GM23248 (cell line): ENCODE measurements at regions not wholly inside any gene's neighbourhood (a gene's known extent, or its start where the extent isn't known, plus 50 kb on each side); places are given as distances from the start of the nearest gene placed in this dataset.
"Not testable (repeated sequence)": the region's sequence is repeated elsewhere in the genome, so short reads cannot be mapped to it uniquely, and the experiment has no call there.

Source experiments
- DNase-seq: peaks from one replicate; pipeline ENCODE4 v3.0.0-alpha.2; 2015
- H2AFZ ChIP-seq: fragments of 200-600 bp; sonication (generic); 2 replicates; pipeline ENCODE4 v1.6.1; 2016; ENCODE audit warnings: antibody characterized with exemption
- H3F3A ChIP-seq: fragments of 200-600 bp; sonication (generic); 2 replicates; pipeline ENCODE4 v1.6.1; 2016; ENCODE audit warnings: mild to moderate bottlenecking, antibody characterized with exemption, mixed run types; ENCODE audit not compliant: insufficient read depth
- H3K27ac ChIP-seq: fragments of 200-600 bp; sonication (generic); 2 replicates; pipeline ENCODE4 v1.5.1; 2016; ENCODE audit warnings: mild to moderate bottlenecking
- H3K27me3 ChIP-seq: fragments of 200-600 bp; sonication (generic); replicated peaks from 2 replicates; pipeline ENCODE4 v1.6.1; 2016; ENCODE audit warnings: mild to moderate bottlenecking; ENCODE audit not compliant: insufficient read depth
- H3K36me3 ChIP-seq: fragments of 200-600 bp; sonication (generic); 2 replicates; pipeline ENCODE4 v1.6.1; 2016; ENCODE audit warnings: low read depth, mild to moderate bottlenecking
- H3K4me1 ChIP-seq: fragments of 200-600 bp; sonication (generic); 2 replicates; pipeline ENCODE4 v1.6.1; 2016; ENCODE audit warnings: mild to moderate bottlenecking; ENCODE audit not compliant: insufficient read depth
- H3K4me2 ChIP-seq: fragments of 200-600 bp; sonication (generic); one replicate; pipeline ENCODE4 v1.6.1; 2016; ENCODE audit warnings: mild to moderate bottlenecking; ENCODE audit not compliant: unreplicated experiment
- H3K4me3 ChIP-seq: fragments of 200-600 bp; sonication (generic); 2 replicates; pipeline ENCODE4 v1.5.1; 2016; ENCODE audit warnings: mild to moderate bottlenecking
- H3K79me2 ChIP-seq: fragments of 200-600 bp; sonication (generic); 2 replicates; pipeline ENCODE4 v1.6.1; 2016; ENCODE audit warnings: mild to moderate bottlenecking; ENCODE audit not compliant: insufficient read depth
- H3K9ac ChIP-seq: fragments of 200-600 bp; sonication (generic); 2 replicates; pipeline ENCODE4 v1.6.1; 2016; ENCODE audit warnings: mild to moderate bottlenecking
- H3K9me2 ChIP-seq: fragments of 200-600 bp; sonication (generic); 2 replicates; pipeline ENCODE4 v1.6.1; 2016; ENCODE audit warnings: mixed run types, mild to moderate bottlenecking, moderate library complexity; ENCODE audit not compliant: insufficient read depth
- H3K9me3 ChIP-seq: fragments of 200-600 bp; sonication (generic); one replicate; pipeline ENCODE4 v1.6.1; 2017; ENCODE audit warnings: low read depth
- H4K20me1 ChIP-seq: fragments of 200-600 bp; sonication (generic); 2 replicates; pipeline ENCODE4 v1.6.0; 2016; ENCODE audit not compliant: insufficient read depth
- EZH2 ChIP-seq: fragments of 200-600 bp; sonication (generic); IDR thresholded peaks from 2 replicates; pipeline ENCODE4 v1.6.1; 2018; ENCODE audit warnings: antibody characterized with exemption, mild to moderate bottlenecking; ENCODE audit not compliant: insufficient read depth, poor library complexity, severe bottlenecking
- EZH2phosphoT487 ChIP-seq: fragments of 200-600 bp; sonication (generic); IDR thresholded peaks from 2 replicates; pipeline ENCODE4 v1.6.1; 2018; ENCODE audit warnings: antibody characterized with exemption, moderate library complexity, mild to moderate bottlenecking, low read depth; ENCODE audit not compliant: insufficient read depth
- WGBS, 2 experiments: methylation state at CpG; one replicate each; pipeline ENCODE4 v1.1.6; 2015 to 2017; ENCODE audit warnings: low lambda C conversion rate in 2 of 2, low coverage in 1 of 2; ENCODE audit errors: missing lambda C conversion rate in 2 of 2; 5-methylcytosine and 5-hydroxymethylcytosine counted together
- in situ Hi-C: fragments of 300-500 bp; cut with MboI; formaldehyde crosslinking; loops from 2 replicates; pipeline ENCODE4 v1.15.0; 2020

DNA sequence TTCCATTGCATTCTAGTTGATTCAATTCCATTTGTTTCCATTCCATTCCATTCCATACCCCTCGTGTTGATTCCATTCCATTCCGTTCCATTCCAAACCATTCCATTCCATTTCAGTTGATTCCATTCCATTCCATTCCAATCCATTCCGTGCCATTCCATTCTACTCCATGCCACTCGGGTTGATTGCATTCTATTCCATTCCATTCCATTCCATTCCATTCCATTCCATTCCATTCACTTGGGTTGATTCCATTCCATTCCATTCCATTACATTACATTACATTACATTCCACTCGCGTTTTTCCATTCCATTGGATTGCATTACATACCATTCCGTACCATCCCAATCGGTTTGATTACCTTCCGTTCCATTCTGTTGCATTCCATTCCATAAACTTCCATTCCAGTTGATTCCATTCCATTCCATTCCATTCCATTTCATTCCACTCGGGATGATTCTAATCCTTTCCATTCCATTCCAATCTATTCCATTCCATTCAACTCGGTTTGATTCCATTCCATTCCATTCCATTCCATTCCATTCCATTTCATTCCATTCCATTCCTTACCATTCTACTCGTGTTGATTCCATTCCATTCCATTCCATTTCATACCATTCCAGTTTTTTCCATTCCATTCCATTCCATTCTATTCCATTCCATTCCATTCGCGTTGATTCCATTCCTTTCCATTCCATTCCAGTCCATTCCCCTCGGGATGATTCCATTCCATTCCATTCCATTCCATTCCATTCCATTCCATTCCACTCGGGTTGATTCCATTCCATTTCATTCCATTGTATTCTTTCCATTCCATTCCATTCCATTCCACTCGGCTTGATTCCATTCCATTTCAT is 1140.4 kb downstream of the RPIA start:
- Histone ChIP-seq H3K36me3 (no peaks in the 10 kb centered on the region), H3K9me2 (peaks cover 5% of the 10 kb centered on the region; the same call in 1 of the 2 replicates), H3K4me2 (no peak overlapping the region), H4K20me1 (no peaks in the 10 kb centered on the region), H3K27me3 (no peaks in the 10 kb centered on the region), H3K9ac (no peak overlapping the region), H2AFZ (no peak overlapping the region), H3F3A (no peaks in the 10 kb centered on the region), H3K9me3 (peaks cover 2% of the 10 kb centered on the region), H3K79me2 (no peaks in the 10 kb centered on the region), H3K4me3 (no peak overlapping the region), H3K27ac (no peak overlapping the region), H3K4me1 (no peaks in the 10 kb centered on the region)
- in situ Hi-C loops: no loop called here
- TF ChIP-seq EZH2 (no peak), EZH2phosphoT487 (no peak)
- no peak for DNase-seq
- WGBS, 2 experiments: 22 to 28% methylated on average over 17 of the region's 17 CpGs

GRCh38 chr2:89833116-89833779 is 1141.8 kb downstream of the RPIA start:
- DNase-seq: no peak
- WGBS, 2 experiments: 17 to 24% methylated on average over 12 of the region's 12 CpGs

DNA sequence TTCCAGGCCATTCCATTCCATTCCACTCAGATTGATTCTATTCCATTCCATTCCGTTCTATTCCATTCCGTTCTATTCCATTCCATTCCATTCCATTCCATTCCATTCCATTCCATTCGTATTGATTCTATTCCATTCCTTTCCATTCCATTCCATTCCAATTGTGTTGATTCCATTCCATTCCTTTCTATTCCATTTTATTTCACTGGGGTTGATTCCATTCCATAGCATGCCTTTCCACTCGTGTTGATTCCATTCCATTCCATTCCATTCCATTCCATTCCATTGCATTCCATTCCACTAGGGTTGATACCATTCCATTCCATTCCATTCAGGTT is 1142.3 kb downstream of the RPIA start:
- H3K79me2 ChIP-seq: no peaks in the 10 kb centered on the region
- H3K9me3 ChIP-seq: peaks cover 2% of the 10 kb centered on the region
- no peak overlapping the region for H3K4me2 ChIP-seq
- no peaks in the 10 kb centered on the region for H3K36me3 ChIP-seq
- H3K4me3 ChIP-seq: no peak overlapping the region
- 11 to 21% methylated on average over 4 of the region's 4 CpGs for WGBS, 2 experiments
- no peak for DNase-seq
- no peak overlapping the region for H3K27ac ChIP-seq
- H3K27me3 ChIP-seq: no peaks in the 10 kb centered on the region
- peaks cover 5% of the 10 kb centered on the region; the same call in 1 of the 2 replicates for H3K9me2 ChIP-seq
- TF ChIP-seq EZH2phosphoT487 (no peak), EZH2 (no peak)
- no peak overlapping the region for H3K9ac ChIP-seq
- no peaks in the 10 kb centered on the region for H3K4me1 ChIP-seq
- in situ Hi-C loops: no loop called here
- H4K20me1 ChIP-seq: no peaks in the 10 kb centered on the region
- no peak overlapping the region for H2AFZ ChIP-seq
- no peaks in the 10 kb centered on the region for H3F3A ChIP-seq

More at GRCh38 chr2:89833116-89833779, 1141.8 kb downstream of the RPIA start:
- H3K4me2 ChIP-seq: no peak overlapping the region
- H3K9ac ChIP-seq: no peak overlapping the region
- H4K20me1 ChIP-seq: no peaks in the 10 kb centered on the region
- no peak for TF ChIP-seq EZH2
- no peak for TF ChIP-seq EZH2phosphoT487
- in situ Hi-C loops: no loop called here
- peaks cover 5% of the 10 kb centered on the region; the same call in 1 of the 2 replicates for H3K9me2 ChIP-seq
- no peaks in the 10 kb centered on the region for H3F3A ChIP-seq
- H3K79me2 ChIP-seq: no peaks in the 10 kb centered on the region
- H3K4me3 ChIP-seq: no peak overlapping the region
- H2AFZ ChIP-seq: no peak overlapping the region
- H3K36me3 ChIP-seq: no peaks in the 10 kb centered on the region
- peaks cover 2% of the 10 kb centered on the region for H3K9me3 ChIP-seq
- H3K4me1 ChIP-seq: no peaks in the 10 kb centered on the region
- no peak overlapping the region for H3K27ac ChIP-seq
- H3K27me3 ChIP-seq: no peaks in the 10 kb centered on the region

DNA sequence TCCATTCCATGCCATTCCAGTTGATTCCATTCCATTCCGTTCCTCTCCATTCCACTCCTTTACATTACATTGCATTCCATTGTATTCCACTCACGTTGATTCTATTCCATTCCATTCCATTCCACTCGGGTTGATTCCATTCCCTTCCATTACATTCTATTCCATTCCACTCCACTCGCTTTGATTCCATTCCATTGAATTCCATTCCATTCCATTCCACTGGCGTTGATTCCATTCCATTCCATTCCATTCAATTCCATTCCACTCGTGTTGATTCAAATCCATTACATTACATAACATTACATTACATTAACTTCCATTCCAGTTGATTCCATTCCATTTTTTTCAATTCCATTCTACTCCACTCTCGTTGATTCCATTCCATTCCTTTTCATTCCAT is 1142.8 kb downstream of the RPIA start:
- Histone ChIP-seq H3K9me2 (peaks cover 5% of the 10 kb centered on the region; the same call in 1 of the 2 replicates), H3F3A (no peaks in the 10 kb centered on the region), H3K4me1 (no peaks in the 10 kb centered on the region), H3K27ac (no peak overlapping the region), H4K20me1 (no peaks in the 10 kb centered on the region), H3K9ac (no peak overlapping the region), H3K4me2 (no peak overlapping the region), H3K36me3 (no peaks in the 10 kb centered on the region), H2AFZ (no peak overlapping the region), H3K4me3 (no peak overlapping the region), H3K9me3 (peaks cover 2% of the 10 kb centered on the region), H3K79me2 (no peaks in the 10 kb centered on the region), H3K27me3 (no peaks in the 10 kb centered on the region)
- in situ Hi-C loops: no loop called here
- DNase-seq: no peak
- no peak for TF ChIP-seq EZH2
- TF ChIP-seq EZH2phosphoT487: no peak
- 10 to 16% methylated on average over 7 of the region's 7 CpGs for WGBS, 2 experiments

DNA sequence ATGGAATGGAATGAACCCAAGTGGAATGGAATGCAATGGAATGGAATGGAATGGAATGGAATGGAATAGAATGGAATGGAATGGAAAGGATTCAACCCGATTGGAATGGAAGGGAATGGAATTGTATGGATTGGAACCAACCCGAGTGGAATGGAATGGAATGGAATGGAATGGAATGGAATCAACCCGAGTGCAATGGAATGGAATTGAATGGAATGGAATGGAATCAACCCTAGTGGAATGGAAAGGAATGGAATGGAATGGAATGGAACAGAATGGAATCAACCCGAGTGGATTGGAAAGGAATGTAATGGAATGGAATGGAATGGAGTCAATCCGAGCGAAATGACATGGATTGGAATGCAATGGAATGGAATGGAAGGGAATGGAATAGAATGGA is 1144.9 kb downstream of the RPIA start:
- H3K27ac ChIP-seq, H2AFZ ChIP-seq, H3K9me2 ChIP-seq, DNase-seq, H3K36me3 ChIP-seq, H3K9me3 ChIP-seq, H3K27me3 ChIP-seq, H3K9ac ChIP-seq, H3K79me2 ChIP-seq, H3K4me2 ChIP-seq, H3F3A ChIP-seq, H4K20me1 ChIP-seq, H3K4me3 ChIP-seq, in situ Hi-C loops, H3K4me1 ChIP-seq: not testable (repeated sequence)
- 13 to 17% methylated on average over 6 of the region's 6 CpGs for WGBS, 2 experiments
